ENCODE measurements at regions not wholly inside any gene's neighbourhood (a gene's known extent, or its start where the extent isn't known, plus 50 kb on each side); places are given as distances from the start of the nearest gene placed in this dataset.

- TF ChIP-seq CTCF (conservative IDR thresholded peaks at IDR 0.05 in 1 of 2, IDR thresholded peaks at IDR 0.05 in 1 of 2; ENCODE audit: low read depth in 1 of 2, low read length in 2 of 2) (no peak), EZH2 (IDR thresholded peaks at IDR 0.05; ENCODE audit: low read length, missing control alignments) (no peak)
- no peak for DNase-seq (ENCODE audit: low read depth in 2 of 2)
- no peak overlapping the region for H3K27ac ChIP-seq (ENCODE audit: insufficient read depth, low read length)
- H3K4me3 ChIP-seq (replicated peaks in 1 of 4; ENCODE audit: control extremely low read depth in 1 of 4, insufficient read depth in 1 of 4, low read depth in 3 of 4, low read length in 4 of 4), result no peak overlapping the region
- no peak overlapping the region for H3K9ac ChIP-seq (ENCODE audit: insufficient read depth, low read length)
- peaks cover 9% of the 10 kb centered on the region for H3K27me3 ChIP-seq (ENCODE audit: control insufficient read depth, insufficient read depth, low read length)
- H3K36me3 ChIP-seq (ENCODE audit: control insufficient read depth, insufficient read depth, low read length), result no peaks in the 10 kb centered on the region
- no peak overlapping the region for H2AFZ ChIP-seq (ENCODE audit: low read length)
- H4K20me1 ChIP-seq (ENCODE audit: control insufficient read depth, extremely low read depth, insufficient read depth, low read length), result no peaks in the 10 kb centered on the region
- H3K4me2 ChIP-seq (ENCODE audit: extremely low read depth, insufficient read depth, low read length), result no peak overlapping the region
- H3K4me1 ChIP-seq (ENCODE audit: control insufficient read depth, extremely low read depth, insufficient read depth, low read length), result no peaks in the 10 kb centered on the region
- no peaks in the 10 kb centered on the region for H3K79me2 ChIP-seq (ENCODE audit: control insufficient read depth, insufficient read depth, low read length)
- no peaks in the 10 kb centered on the region for H3K9me3 ChIP-seq (ENCODE audit: control insufficient read depth, insufficient read depth, low read depth, low read length)
These were observed 388.5 kb downstream of the SEC14L1 start for GRCh38 chr17:77529328-77529650.

GRCh38 chr17:77530591-77530990, 389.8 kb downstream of the SEC14L1 start:
- no peaks in the 10 kb centered on the region for H3K4me1 ChIP-seq (ENCODE audit: control insufficient read depth, extremely low read depth, insufficient read depth, low read length)
- no peak overlapping the region for H2AFZ ChIP-seq (ENCODE audit: low read length)
- H3K4me3 ChIP-seq (replicated peaks in 1 of 4; ENCODE audit: control extremely low read depth in 1 of 4, insufficient read depth in 1 of 4, low read depth in 3 of 4, low read length in 4 of 4), result no peak overlapping the region
- no peaks in the 10 kb centered on the region for H4K20me1 ChIP-seq (ENCODE audit: control insufficient read depth, extremely low read depth, insufficient read depth, low read length)
- TF ChIP-seq CTCF (conservative IDR thresholded peaks at IDR 0.05 in 1 of 2, IDR thresholded peaks at IDR 0.05 in 1 of 2; ENCODE audit: low read depth in 1 of 2, low read length in 2 of 2), result no peak
- TF ChIP-seq EZH2 (IDR thresholded peaks at IDR 0.05; ENCODE audit: low read length, missing control alignments), result no peak
- H3K27me3 ChIP-seq (ENCODE audit: control insufficient read depth, insufficient read depth, low read length), result peaks cover 9% of the 10 kb centered on the region
- no peaks in the 10 kb centered on the region for H3K9me3 ChIP-seq (ENCODE audit: control insufficient read depth, insufficient read depth, low read depth, low read length)
- H3K79me2 ChIP-seq (ENCODE audit: control insufficient read depth, insufficient read depth, low read length), result no peaks in the 10 kb centered on the region
- no peaks in the 10 kb centered on the region for H3K36me3 ChIP-seq (ENCODE audit: control insufficient read depth, insufficient read depth, low read length)
- H3K27ac ChIP-seq (ENCODE audit: insufficient read depth, low read length), result no peak overlapping the region
- H3K9ac ChIP-seq (ENCODE audit: insufficient read depth, low read length), result no peak overlapping the region
- no peak for DNase-seq (ENCODE audit: low read depth in 2 of 2)
- no peak overlapping the region for H3K4me2 ChIP-seq (ENCODE audit: extremely low read depth, insufficient read depth, low read length)

GRCh38 chr17:77531002-77531401, 390.2 kb downstream of the SEC14L1 start:
- Histone ChIP-seq H3K9ac (ENCODE audit: insufficient read depth, low read length) (no peak overlapping the region), H2AFZ (ENCODE audit: low read length) (no peak overlapping the region), H3K4me3 (replicated peaks in 1 of 4; ENCODE audit: control extremely low read depth in 1 of 4, insufficient read depth in 1 of 4, low read depth in 3 of 4, low read length in 4 of 4) (no peak overlapping the region), H3K4me1 (ENCODE audit: control insufficient read depth, extremely low read depth, insufficient read depth, low read length) (no peaks in the 10 kb centered on the region), H3K4me2 (ENCODE audit: extremely low read depth, insufficient read depth, low read length) (no peak overlapping the region), H3K27me3 (ENCODE audit: control insufficient read depth, insufficient read depth, low read length) (peaks cover 9% of the 10 kb centered on the region), H3K9me3 (ENCODE audit: control insufficient read depth, insufficient read depth, low read depth, low read length) (no peaks in the 10 kb centered on the region), H4K20me1 (ENCODE audit: control insufficient read depth, extremely low read depth, insufficient read depth, low read length) (no peaks in the 10 kb centered on the region), H3K27ac (ENCODE audit: insufficient read depth, low read length) (no peak overlapping the region), H3K79me2 (ENCODE audit: control insufficient read depth, insufficient read depth, low read length) (no peaks in the 10 kb centered on the region), H3K36me3 (ENCODE audit: control insufficient read depth, insufficient read depth, low read length) (no peaks in the 10 kb centered on the region)
- TF ChIP-seq EZH2 (IDR thresholded peaks at IDR 0.05; ENCODE audit: low read length, missing control alignments) (no peak), CTCF (conservative IDR thresholded peaks at IDR 0.05 in 1 of 2, IDR thresholded peaks at IDR 0.05 in 1 of 2; ENCODE audit: low read depth in 1 of 2, low read length in 2 of 2) (no peak)
- no peak for DNase-seq (ENCODE audit: low read depth in 2 of 2)
